Keratinocyte (primary cell): ENCODE measurements at regions not wholly inside any gene's neighbourhood (a gene's known extent, or its start where the extent isn't known, plus 50 kb on each side); places are given as distances from the start of the nearest gene placed in this dataset.

Experiments used
- DNase-seq: peaks from one replicate; pipeline ENCODE4 v3.0.0-alpha.2; 2011; ENCODE audit warnings: low read depth, missing footprints, low spot score
- FAIRE-seq: peaks from 2 replicates; lab custom pipeline; 2011; peaks lifted over from hg19 to GRCh38; lab: Jason Lieb, UNC
- H2AFZ ChIP-seq: 2 replicates; pipeline ENCODE4 v1.6.0; 2012; ENCODE audit warnings: low read length, control low read depth, inconsistent platforms; ENCODE audit not compliant: control insufficient read depth
- H3K27ac ChIP-seq: 2 replicates; pipeline ENCODE4 v1.5.1; 2011; ENCODE audit warnings: low read length; ENCODE audit not compliant: control insufficient read depth, insufficient read depth
- H3K27me3 ChIP-seq: 3 replicates; pipeline ENCODE4 v1.6.0; 2011; ENCODE audit warnings: low read length; ENCODE audit not compliant: control insufficient read depth, insufficient read depth; ENCODE audit errors: extremely low read depth
- H3K36me3 ChIP-seq, 2 experiments: 2 replicates in 1 of 2; 3 replicates in 1 of 2; pipeline ENCODE4 v1.5.1; 2011; ENCODE audit warnings: low read length in 2 of 2, mild to moderate bottlenecking in 1 of 2; ENCODE audit not compliant: control insufficient read depth in 2 of 2, insufficient read depth in 2 of 2; ENCODE audit errors: extremely low read depth in 1 of 2
- H3K4me1 ChIP-seq: 3 replicates; pipeline ENCODE4 v1.5.1; 2011; ENCODE audit warnings: low read length; ENCODE audit not compliant: control insufficient read depth, insufficient read depth; ENCODE audit errors: extremely low read depth
- H3K4me2 ChIP-seq: 3 replicates; pipeline ENCODE4 v1.6.0; 2011; ENCODE audit warnings: low read depth, low read length; ENCODE audit not compliant: control insufficient read depth, insufficient read depth; ENCODE audit errors: extremely low read depth
- H3K4me3 ChIP-seq, 3 experiments: fragments of 200-600 bp in 1 of 3; sonication (generic) in 1 of 3; 2 replicates in 2 of 3; 3 replicates in 1 of 3; pipeline ENCODE4 v1.5.1; 2011 to 2016; ENCODE audit warnings: low read length in 3 of 3, mild to moderate bottlenecking in 3 of 3, control low read depth in 2 of 3, inconsistent platforms in 1 of 3, low read depth in 1 of 3, mixed read lengths in 1 of 3, mixed run types in 1 of 3, moderate library complexity in 1 of 3; ENCODE audit not compliant: control insufficient read depth in 2 of 3, insufficient read depth in 2 of 3; ENCODE audit errors: extremely low read depth in 1 of 3
- H3K79me2 ChIP-seq: 2 replicates; pipeline ENCODE4 v1.6.0; 2012; ENCODE audit warnings: low read length; ENCODE audit not compliant: control insufficient read depth, insufficient read depth
- H3K9ac ChIP-seq: 3 replicates; pipeline ENCODE4 v1.6.0; 2011; ENCODE audit warnings: low read length; ENCODE audit not compliant: control insufficient read depth, insufficient read depth; ENCODE audit errors: extremely low read depth
- H3K9me1 ChIP-seq: 3 replicates; pipeline ENCODE4 v1.6.0; 2011; ENCODE audit warnings: low read length; ENCODE audit not compliant: control insufficient read depth, insufficient read depth; ENCODE audit errors: extremely low read depth
- H3K9me3 ChIP-seq: 2 replicates; pipeline ENCODE4 v1.5.1; 2012; ENCODE audit warnings: low read depth, low read length; ENCODE audit not compliant: control insufficient read depth
- H4K20me1 ChIP-seq: 3 replicates; pipeline ENCODE4 v1.6.0; 2011; ENCODE audit warnings: low read length; ENCODE audit not compliant: control insufficient read depth, insufficient read depth; ENCODE audit errors: extremely low read depth
- EZH2 ChIP-seq: IDR thresholded peaks from one replicate; pipeline ENCODE4 v1.6.1; 2012; ENCODE audit warnings: inconsistent platforms, mild to moderate bottlenecking, low read length, moderate library complexity
- dilution Hi-C: fragments of 300-500 bp; cut with MboI; formaldehyde crosslinking; loops from one replicate; pipeline ENCODE4 v1.7.0; 2020; ENCODE audit warnings: low sequenced_read_pairs; ENCODE audit not compliant: extremely low pct_ligation_motif_present
- TF ChIP-seq, protein P1 (sequence below), 3 experiments: IDR thresholded peaks in 1 of 3; conservative IDR thresholded peaks in 1 of 3; optimal IDR thresholded peaks in 1 of 3; 2 replicates in 2 of 3; 3 replicates in 1 of 3; pipeline versions ENCODE3 to v1.5.1; 2011; ENCODE audit warnings: low read length in 3 of 3, mild to moderate bottlenecking in 3 of 3, moderate library complexity in 2 of 3, control low read depth in 1 of 3, inconsistent platforms in 1 of 3; ENCODE audit not compliant: insufficient read depth in 2 of 3; ENCODE audit errors: extremely low read depth in 1 of 3

DNA sequence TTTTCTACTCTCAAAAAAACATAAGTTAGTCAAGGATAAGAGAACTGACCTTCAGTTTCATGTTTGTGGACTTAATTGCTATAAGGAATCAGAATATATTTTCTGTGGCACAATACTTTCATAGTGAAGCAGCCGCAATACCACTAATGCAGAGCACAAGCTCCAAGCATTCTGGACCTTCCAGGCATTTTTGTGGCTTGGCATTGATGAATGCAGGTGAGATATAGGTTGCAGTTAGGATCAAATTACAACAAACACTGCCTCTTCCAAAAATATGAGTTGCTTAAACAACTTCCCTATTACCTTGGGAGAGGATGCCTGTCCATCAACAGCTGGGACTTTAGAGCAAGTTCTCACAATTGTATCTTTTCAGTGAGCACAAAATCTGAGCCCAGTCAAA, 162.8 kb upstream of the RSPO3 start:
- dilution Hi-C loops, result no loop called here
- no peaks in the 10 kb centered on the region for H3K36me3 ChIP-seq
- no peak for TF ChIP-seq EZH2
- TF ChIP-seq, protein P1, sequence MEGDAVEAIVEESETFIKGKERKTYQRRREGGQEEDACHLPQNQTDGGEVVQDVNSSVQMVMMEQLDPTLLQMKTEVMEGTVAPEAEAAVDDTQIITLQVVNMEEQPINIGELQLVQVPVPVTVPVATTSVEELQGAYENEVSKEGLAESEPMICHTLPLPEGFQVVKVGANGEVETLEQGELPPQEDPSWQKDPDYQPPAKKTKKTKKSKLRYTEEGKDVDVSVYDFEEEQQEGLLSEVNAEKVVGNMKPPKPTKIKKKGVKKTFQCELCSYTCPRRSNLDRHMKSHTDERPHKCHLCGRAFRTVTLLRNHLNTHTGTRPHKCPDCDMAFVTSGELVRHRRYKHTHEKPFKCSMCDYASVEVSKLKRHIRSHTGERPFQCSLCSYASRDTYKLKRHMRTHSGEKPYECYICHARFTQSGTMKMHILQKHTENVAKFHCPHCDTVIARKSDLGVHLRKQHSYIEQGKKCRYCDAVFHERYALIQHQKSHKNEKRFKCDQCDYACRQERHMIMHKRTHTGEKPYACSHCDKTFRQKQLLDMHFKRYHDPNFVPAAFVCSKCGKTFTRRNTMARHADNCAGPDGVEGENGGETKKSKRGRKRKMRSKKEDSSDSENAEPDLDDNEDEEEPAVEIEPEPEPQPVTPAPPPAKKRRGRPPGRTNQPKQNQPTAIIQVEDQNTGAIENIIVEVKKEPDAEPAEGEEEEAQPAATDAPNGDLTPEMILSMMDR (optimal IDR thresholded peaks at IDR 0.05 in 1 of 3, IDR thresholded peaks at IDR 0.05 in 1 of 3, conservative IDR thresholded peaks at IDR 0.05 in 1 of 3; ENCODE audit: extremely low read depth in 1 of 3, insufficient read depth in 2 of 3, low read length in 3 of 3), result no peak
- H3K9me3 ChIP-seq, result no peaks in the 10 kb centered on the region
- no peak overlapping the region for H3K27ac ChIP-seq
- no peak overlapping the region for H3K9ac ChIP-seq
- no peak overlapping the region for H2AFZ ChIP-seq
- FAIRE-seq (peak; percentile 64), DNase-seq (no peak)
- no peaks in the 10 kb centered on the region for H3K9me1 ChIP-seq
- no peak overlapping the region for H3K4me3 ChIP-seq
- H3K27me3 ChIP-seq, result no peaks in the 10 kb centered on the region
- H3K4me2 ChIP-seq, result no peak overlapping the region
- H3K79me2 ChIP-seq, result no peaks in the 10 kb centered on the region
- no peaks in the 10 kb centered on the region for H3K4me1 ChIP-seq
- no peaks in the 10 kb centered on the region for H4K20me1 ChIP-seq

DNA sequence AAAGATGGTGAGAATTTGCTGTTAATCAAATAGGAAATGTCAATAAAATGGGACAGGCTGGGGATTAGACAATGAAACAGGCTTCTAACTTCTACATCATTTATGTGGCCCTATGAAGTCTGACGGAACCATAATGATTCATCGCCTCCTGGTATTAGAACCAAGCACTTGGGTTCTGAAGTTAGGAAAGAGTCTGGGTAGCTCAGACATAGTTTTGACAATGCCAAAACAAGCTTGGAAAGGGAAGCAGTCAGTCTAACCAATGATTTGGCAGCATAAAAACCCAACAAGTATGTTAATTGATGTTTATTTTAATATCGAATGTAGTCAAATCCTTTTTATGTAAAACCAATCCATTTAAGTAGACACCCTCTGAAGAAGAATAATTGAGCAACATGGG, 160.8 kb upstream of the RSPO3 start:
- no peak overlapping the region for H3K27ac ChIP-seq
- no peaks in the 10 kb centered on the region for H3K79me2 ChIP-seq
- H3K9me3 ChIP-seq, result no peaks in the 10 kb centered on the region
- no peaks in the 10 kb centered on the region for H3K4me1 ChIP-seq
- no peak overlapping the region for H2AFZ ChIP-seq
- no peaks in the 10 kb centered on the region for H3K9me1 ChIP-seq
- no peaks in the 10 kb centered on the region for H3K27me3 ChIP-seq
- no peaks in the 10 kb centered on the region for H4K20me1 ChIP-seq
- H3K4me3 ChIP-seq, result no peak overlapping the region
- DNase-seq (no peak), FAIRE-seq (no peak)
- no peak overlapping the region for H3K4me2 ChIP-seq
- no peak overlapping the region for H3K9ac ChIP-seq
- no peaks in the 10 kb centered on the region for H3K36me3 ChIP-seq
- TF ChIP-seq EZH2, result no peak
- TF ChIP-seq, protein P1 (optimal IDR thresholded peaks at IDR 0.05 in 1 of 3, IDR thresholded peaks at IDR 0.05 in 1 of 3, conservative IDR thresholded peaks at IDR 0.05 in 1 of 3; ENCODE audit: extremely low read depth in 1 of 3, insufficient read depth in 2 of 3, low read length in 3 of 3), result no peak
- dilution Hi-C loops, result no loop called here
